ENCODE measurements at regions not wholly inside any gene's neighbourhood (a gene's known extent, or its start where the extent isn't known, plus 50 kb on each side); places are given as distances from the start of the nearest gene placed in this dataset.

DNA sequence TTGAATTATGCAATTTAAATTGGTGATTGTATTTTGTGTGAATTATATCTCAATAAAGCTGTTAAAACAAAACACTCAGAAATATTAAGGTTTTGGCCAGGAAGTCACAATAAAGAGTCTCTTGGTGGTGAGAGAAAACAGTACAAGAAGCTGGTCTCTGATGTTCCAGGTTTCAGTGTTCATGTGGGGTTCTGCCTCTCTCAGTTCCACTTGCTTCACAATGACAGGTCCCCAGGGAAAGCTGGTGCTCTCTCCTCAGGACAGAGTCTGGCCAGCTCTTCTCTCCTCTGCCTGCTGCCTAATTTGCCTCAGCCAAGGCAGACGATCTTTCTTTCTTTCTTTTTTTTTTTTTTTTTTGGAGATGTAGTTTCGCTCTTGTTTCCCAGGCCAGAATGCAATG is 342.9 kb upstream of the PLXNA2 start:
- Histone ChIP-seq H3K9me2 (replicated peaks; ENCODE audit: insufficient read depth, low read length) (no peaks in the 10 kb centered on the region), H4K20me1 (ENCODE audit: low read depth, low read length) (no peaks in the 10 kb centered on the region), H3K27me3 (ENCODE audit: low read length) (no peaks in the 10 kb centered on the region), H3K36me3 (ENCODE audit: low read length) (no peaks in the 10 kb centered on the region), H3K79me2 (ENCODE audit: insufficient read depth, low read length) (no peaks in the 10 kb centered on the region), H3K4me3 (ENCODE audit: insufficient read depth, low read length, poor library complexity, severe bottlenecking) (no peak overlapping the region), H3K9ac (ENCODE audit: low read length) (no peak overlapping the region), H3K27ac (ENCODE audit: low read depth, low read length) (no peak overlapping the region), H3K4me2 (ENCODE audit: low read depth, low read length, poor library complexity, severe bottlenecking) (no peak overlapping the region), H3K9me3 (ENCODE audit: insufficient read depth, low read length) (no peaks in the 10 kb centered on the region), H2AFZ (ENCODE audit: low read depth, low read length, severe bottlenecking) (no peak overlapping the region), H3F3A (ENCODE audit: insufficient read depth) (no peaks in the 10 kb centered on the region)
- no peak for TF ChIP-seq EZH2phosphoT487 (conservative IDR thresholded peaks at IDR 0.05; ENCODE audit: low read length)
- TF ChIP-seq, protein P1, sequence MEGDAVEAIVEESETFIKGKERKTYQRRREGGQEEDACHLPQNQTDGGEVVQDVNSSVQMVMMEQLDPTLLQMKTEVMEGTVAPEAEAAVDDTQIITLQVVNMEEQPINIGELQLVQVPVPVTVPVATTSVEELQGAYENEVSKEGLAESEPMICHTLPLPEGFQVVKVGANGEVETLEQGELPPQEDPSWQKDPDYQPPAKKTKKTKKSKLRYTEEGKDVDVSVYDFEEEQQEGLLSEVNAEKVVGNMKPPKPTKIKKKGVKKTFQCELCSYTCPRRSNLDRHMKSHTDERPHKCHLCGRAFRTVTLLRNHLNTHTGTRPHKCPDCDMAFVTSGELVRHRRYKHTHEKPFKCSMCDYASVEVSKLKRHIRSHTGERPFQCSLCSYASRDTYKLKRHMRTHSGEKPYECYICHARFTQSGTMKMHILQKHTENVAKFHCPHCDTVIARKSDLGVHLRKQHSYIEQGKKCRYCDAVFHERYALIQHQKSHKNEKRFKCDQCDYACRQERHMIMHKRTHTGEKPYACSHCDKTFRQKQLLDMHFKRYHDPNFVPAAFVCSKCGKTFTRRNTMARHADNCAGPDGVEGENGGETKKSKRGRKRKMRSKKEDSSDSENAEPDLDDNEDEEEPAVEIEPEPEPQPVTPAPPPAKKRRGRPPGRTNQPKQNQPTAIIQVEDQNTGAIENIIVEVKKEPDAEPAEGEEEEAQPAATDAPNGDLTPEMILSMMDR (IDR thresholded peaks at IDR 0.05; ENCODE audit: insufficient read depth, low read length, poor library complexity, severe bottlenecking), result no peak

DNA sequence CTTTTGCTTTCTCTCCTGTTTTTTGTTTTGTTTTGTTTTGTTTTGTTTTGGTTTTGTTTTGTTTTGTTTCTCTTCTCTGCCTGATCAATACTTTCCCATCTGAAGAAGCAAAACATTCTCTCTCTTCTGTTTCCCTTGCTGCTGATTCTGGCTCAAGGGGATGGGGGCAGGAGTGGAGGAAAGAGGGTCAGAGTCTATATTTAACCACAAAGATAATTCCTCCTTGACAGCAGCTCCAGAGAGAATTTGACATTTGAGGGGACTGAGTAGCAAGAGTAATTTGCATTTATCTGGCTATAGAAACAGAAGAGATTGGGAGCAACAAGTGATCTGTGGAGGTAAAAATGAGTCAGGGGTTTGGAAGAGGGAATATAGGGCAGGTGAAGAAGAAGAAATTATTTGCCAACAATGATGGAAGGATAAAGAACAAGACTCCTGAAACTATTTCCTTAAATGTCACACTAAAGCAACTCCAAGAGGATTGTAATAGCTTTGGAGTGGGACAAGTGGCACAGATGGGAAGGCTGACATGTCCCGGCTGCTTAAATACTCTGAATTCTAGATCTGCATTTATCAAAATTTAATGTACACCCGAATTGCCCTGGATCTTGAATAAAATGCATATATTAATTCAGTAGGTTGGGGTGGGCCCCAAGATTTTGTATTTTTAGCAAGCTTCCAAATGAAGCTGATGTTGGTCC is 349.3 kb upstream of the PLXNA2 start:
- no peaks in the 10 kb centered on the region for H3K9me2 ChIP-seq (replicated peaks; ENCODE audit: insufficient read depth, low read length)
- no peak overlapping the region for H2AFZ ChIP-seq (ENCODE audit: low read depth, low read length, severe bottlenecking)
- H3K27me3 ChIP-seq (ENCODE audit: low read length), result no peaks in the 10 kb centered on the region
- H3K9me3 ChIP-seq (ENCODE audit: insufficient read depth, low read length), result no peaks in the 10 kb centered on the region
- H3K27ac ChIP-seq (ENCODE audit: low read depth, low read length), result no peak overlapping the region
- H3K4me3 ChIP-seq (ENCODE audit: insufficient read depth, low read length, poor library complexity, severe bottlenecking), result no peak overlapping the region
- no peaks in the 10 kb centered on the region for H3K79me2 ChIP-seq (ENCODE audit: insufficient read depth, low read length)
- H3K4me2 ChIP-seq (ENCODE audit: low read depth, low read length, poor library complexity, severe bottlenecking), result no peak overlapping the region
- no peaks in the 10 kb centered on the region for H4K20me1 ChIP-seq (ENCODE audit: low read depth, low read length)
- no peaks in the 10 kb centered on the region for H3F3A ChIP-seq (ENCODE audit: insufficient read depth)
- no peaks in the 10 kb centered on the region for H3K36me3 ChIP-seq (ENCODE audit: low read length)
- no peak overlapping the region for H3K9ac ChIP-seq (ENCODE audit: low read length)
- TF ChIP-seq, protein P1 (IDR thresholded peaks at IDR 0.05; ENCODE audit: insufficient read depth, low read length, poor library complexity, severe bottlenecking), result no peak
- TF ChIP-seq EZH2phosphoT487 (conservative IDR thresholded peaks at IDR 0.05; ENCODE audit: low read length), result no peak

DNA sequence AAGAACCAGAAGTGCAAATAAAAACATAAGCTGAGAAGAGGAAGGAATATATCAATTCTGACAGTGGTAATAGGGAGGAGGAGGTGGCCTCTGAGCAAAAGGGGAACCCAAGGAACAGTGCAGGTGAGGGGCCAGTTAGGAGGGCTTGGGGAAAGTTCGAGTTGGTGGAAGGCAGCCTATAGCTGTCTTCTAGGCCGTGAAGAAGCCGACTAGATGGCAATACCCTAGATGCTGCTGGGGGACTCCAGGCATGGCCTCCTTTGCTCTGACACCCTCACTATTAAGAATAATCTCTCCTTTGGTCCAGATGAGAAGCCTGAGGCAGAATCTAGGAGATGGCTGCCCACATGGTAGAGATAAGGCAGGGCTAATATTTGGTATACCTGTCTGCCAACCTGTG is 351.1 kb upstream of the PLXNA2 start:
- H2AFZ ChIP-seq (ENCODE audit: low read depth, low read length, severe bottlenecking), result no peak overlapping the region
- H3K27ac ChIP-seq (ENCODE audit: low read depth, low read length), result no peak overlapping the region
- H3K9ac ChIP-seq (ENCODE audit: low read length), result no peak overlapping the region

More for the DNA sequence above, 351.1 kb upstream of the PLXNA2 start:
- H3K79me2 ChIP-seq (ENCODE audit: insufficient read depth, low read length), result no peaks in the 10 kb centered on the region
- H3K4me2 ChIP-seq (ENCODE audit: low read depth, low read length, poor library complexity, severe bottlenecking), result no peak overlapping the region
- H3F3A ChIP-seq (ENCODE audit: insufficient read depth), result no peaks in the 10 kb centered on the region
- H3K36me3 ChIP-seq (ENCODE audit: low read length), result no peaks in the 10 kb centered on the region
- H3K9me3 ChIP-seq (ENCODE audit: insufficient read depth, low read length), result no peaks in the 10 kb centered on the region
- H4K20me1 ChIP-seq (ENCODE audit: low read depth, low read length), result no peaks in the 10 kb centered on the region
- H3K27me3 ChIP-seq (ENCODE audit: low read length), result no peaks in the 10 kb centered on the region
- H3K9me2 ChIP-seq (replicated peaks; ENCODE audit: insufficient read depth, low read length), result no peaks in the 10 kb centered on the region
- no peak overlapping the region for H3K4me3 ChIP-seq (ENCODE audit: insufficient read depth, low read length, poor library complexity, severe bottlenecking)
- TF ChIP-seq, protein P1 (IDR thresholded peaks at IDR 0.05; ENCODE audit: insufficient read depth, low read length, poor library complexity, severe bottlenecking), result no peak
- no peak for TF ChIP-seq EZH2phosphoT487 (conservative IDR thresholded peaks at IDR 0.05; ENCODE audit: low read length)

All from SU-DHL-6 (cell line).